GM10266 (cell line): ENCODE measurements at regions not wholly inside any gene's neighbourhood (a gene's known extent, or its start where the extent isn't known, plus 50 kb on each side); places are given as distances from the start of the nearest gene placed in this dataset.

Experiments
- DNase-seq: peaks from one replicate; pipeline ENCODE4 v3.0.0; 2012; ENCODE audit errors: extremely low spot score
- CTCF ChIP-seq: IDR thresholded peaks from 2 replicates; pipeline ENCODE4 v1.5.1; 2012; ENCODE audit warnings: mild to moderate bottlenecking, low read depth; ENCODE audit not compliant: control insufficient read depth, insufficient read depth; ENCODE audit errors: missing control alignments

GRCh38 chr3:159802864-159803263 is 185.8 kb upstream of the IL12A start:
- no peak for DNase-seq
- no peak for TF ChIP-seq CTCF

DNA sequence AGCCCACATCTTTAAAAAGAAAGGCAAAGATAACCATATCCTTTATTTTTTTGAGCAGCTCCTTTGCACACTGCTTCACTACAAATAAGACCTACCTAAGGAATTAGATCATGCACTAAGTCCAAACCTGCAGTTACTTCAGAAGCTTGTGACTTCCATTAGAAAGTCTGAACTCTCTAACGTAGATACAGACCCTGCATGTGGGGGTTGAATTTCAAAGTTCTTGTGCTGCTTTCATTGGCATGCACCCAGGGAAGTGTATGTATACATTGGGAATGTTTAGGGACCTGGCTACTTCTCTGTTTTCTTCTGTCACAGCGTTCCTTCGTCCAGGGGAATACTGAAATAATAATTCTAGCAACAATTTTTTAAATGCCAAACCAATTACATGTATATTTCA is 185.2 kb upstream of the IL12A start:
- no peak for DNase-seq
- no peak for TF ChIP-seq CTCF

DNA sequence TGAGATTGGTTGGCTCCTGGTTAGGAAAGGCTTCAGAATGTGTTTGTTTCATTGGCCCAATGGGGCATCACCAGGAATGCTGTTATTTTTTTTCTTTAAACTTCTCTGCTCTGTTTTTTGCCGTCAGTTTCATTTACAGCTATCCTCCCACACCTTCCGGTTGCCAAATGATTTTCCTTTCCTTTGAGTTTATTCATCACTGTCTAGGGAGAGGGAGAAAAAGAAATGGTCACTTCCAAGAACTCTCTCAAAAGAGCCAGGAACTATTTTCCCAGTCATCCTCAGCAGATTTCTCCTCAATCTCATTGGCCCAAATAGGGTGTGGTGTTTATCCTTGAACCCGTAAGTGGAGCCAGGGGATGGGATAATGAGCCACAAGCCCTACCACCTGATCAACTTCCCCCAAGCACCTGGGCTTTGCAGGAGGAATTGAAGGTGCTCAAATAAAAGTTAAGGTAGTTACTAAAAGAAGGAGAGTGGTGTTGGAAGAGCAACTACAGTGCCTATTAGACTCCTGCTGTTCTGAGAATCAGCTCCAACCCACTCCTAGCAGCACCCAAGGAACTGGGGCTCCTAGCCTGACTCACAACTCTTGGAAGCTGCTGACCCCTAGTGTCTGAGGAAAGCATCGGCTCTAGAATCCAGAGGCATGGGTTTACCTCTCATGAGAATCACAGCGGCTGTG is 183.8 kb upstream of the IL12A start:
- peak; percentile 67 for DNase-seq
- TF ChIP-seq CTCF: peak; percentile 89

GRCh38 chr3:159805411-159805772 is 183.2 kb upstream of the IL12A start:
- TF ChIP-seq CTCF: no peak
- no peak for DNase-seq

- TF ChIP-seq CTCF: no peak
- no peak for DNase-seq
Measured at GRCh38 chr3:159806412-159806811, 182.2 kb upstream of the IL12A start.

DNA sequence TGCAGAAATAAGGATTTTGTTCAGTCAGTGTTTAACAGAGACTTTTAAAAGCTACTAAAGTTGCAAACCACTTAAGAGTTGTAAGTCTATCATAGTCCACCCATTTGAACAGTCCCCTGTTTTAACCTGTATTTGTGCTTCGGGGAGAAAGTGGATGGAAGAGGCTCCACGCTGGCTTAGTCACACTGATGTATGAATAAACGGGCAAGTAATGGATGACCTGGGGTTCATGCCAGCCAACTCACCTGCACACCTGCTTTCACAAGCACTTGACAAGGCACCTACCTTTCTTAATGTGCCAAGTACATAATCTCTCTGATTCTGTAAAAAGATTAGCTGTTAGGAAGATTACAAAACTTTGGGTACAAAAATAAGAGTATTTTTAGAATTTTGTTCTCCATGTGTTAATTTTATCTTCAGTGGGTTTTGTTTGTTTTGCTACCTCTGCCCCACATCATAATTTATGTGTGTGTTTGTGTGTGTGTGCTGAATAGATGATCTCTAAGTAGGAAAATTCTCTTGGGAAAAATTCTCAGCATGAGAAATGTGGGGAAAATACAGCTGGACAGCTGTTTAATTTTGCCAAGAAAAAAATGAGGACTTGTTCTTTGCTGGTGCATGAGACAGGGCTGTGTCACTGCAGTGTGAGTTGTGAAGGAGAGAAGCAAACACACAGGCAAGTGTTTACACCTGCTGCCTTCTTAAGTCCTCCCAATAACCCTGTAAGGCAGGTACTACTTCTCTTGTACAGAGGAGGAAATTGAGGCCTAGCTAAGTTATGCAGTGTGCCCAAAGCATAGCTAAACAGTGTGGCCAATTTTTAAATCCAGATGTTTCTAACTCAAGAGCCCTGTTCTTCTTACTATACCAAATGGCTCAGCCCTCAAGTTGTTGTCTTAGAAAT is 181.2 kb upstream of the IL12A start:
- TF ChIP-seq CTCF: no peak

More for the DNA sequence above, 181.2 kb upstream of the IL12A start:
- DNase-seq: no peak
